Mesothelial cell of epicardium (in vitro differentiated cells): ENCODE measurements at regions not wholly inside any gene's neighbourhood (a gene's known extent, or its start where the extent isn't known, plus 50 kb on each side); places are given as distances from the start of the nearest gene placed in this dataset.

Source experiments
- DNase-seq, 2 experiments: peaks; one replicate each; pipeline ENCODE4 v3.0.0; 2021; ENCODE audit warnings: low spot score in 2 of 2; ENCODE audit not compliant: unreplicated experiment in 2 of 2
- H3K27ac Mint-ChIP-seq: 2 replicates; pipeline ENCODE4 v1.8.0; 2021; ENCODE audit warnings: mixed read lengths
- H3K27me3 Mint-ChIP-seq: 2 replicates; pipeline ENCODE4 v1.8.0; 2021; ENCODE audit warnings: low read depth, mixed read lengths
- H3K36me3 Mint-ChIP-seq: 2 replicates; pipeline ENCODE4 v1.8.0; 2021; ENCODE audit warnings: mixed read lengths
- H3K4me1 Mint-ChIP-seq: 2 replicates; pipeline ENCODE4 v1.8.0; 2021; ENCODE audit warnings: mixed read lengths
- H3K4me3 Mint-ChIP-seq: 2 replicates; pipeline ENCODE4 v1.8.0; 2021; ENCODE audit warnings: mild to moderate bottlenecking, moderate library complexity, mixed read lengths
- H3K9me3 Mint-ChIP-seq: 2 replicates; pipeline ENCODE4 v1.8.0; 2021; ENCODE audit warnings: mixed read lengths
- TF ChIP-seq, protein P1 (sequence below): fragments of 200-600 bp; sonication (generic); IDR thresholded peaks from one replicate; pipeline ENCODE4 v1.5.0; 2021; ENCODE audit warnings: antibody characterized with exemption; ENCODE audit not compliant: unreplicated experiment

DNA sequence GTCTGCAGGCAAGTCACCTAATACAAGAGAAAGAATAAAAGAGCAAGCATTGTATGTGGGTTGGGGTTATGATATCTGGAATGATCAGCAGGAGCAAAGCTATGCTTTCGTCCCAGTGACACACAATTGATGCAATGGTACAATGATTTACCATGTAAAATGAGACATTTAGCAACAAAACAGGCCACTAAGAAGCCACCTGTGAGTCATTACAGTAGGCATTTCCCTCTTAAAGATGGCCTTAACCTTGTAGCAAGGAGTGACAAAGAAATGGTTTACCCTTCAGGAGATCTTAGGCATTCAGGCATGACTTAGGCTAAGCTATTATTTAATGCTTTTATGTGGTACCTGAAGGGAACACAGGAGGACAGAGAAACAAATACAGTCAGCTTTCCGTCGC, 373.3 kb upstream of the RBMS3 start:
- TF ChIP-seq, protein P1, sequence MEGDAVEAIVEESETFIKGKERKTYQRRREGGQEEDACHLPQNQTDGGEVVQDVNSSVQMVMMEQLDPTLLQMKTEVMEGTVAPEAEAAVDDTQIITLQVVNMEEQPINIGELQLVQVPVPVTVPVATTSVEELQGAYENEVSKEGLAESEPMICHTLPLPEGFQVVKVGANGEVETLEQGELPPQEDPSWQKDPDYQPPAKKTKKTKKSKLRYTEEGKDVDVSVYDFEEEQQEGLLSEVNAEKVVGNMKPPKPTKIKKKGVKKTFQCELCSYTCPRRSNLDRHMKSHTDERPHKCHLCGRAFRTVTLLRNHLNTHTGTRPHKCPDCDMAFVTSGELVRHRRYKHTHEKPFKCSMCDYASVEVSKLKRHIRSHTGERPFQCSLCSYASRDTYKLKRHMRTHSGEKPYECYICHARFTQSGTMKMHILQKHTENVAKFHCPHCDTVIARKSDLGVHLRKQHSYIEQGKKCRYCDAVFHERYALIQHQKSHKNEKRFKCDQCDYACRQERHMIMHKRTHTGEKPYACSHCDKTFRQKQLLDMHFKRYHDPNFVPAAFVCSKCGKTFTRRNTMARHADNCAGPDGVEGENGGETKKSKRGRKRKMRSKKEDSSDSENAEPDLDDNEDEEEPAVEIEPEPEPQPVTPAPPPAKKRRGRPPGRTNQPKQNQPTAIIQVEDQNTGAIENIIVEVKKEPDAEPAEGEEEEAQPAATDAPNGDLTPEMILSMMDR: no peak
- H3K27me3 Mint-ChIP-seq: no peaks in the 10 kb centered on the region
- H3K4me1 Mint-ChIP-seq: peaks cover 5% of the 10 kb centered on the region
- H3K36me3 Mint-ChIP-seq: no peaks in the 10 kb centered on the region
- H3K4me3 Mint-ChIP-seq: no peak overlapping the region
- no peak overlapping the region for H3K27ac Mint-ChIP-seq
- DNase-seq: no peak
- peaks cover 6% of the 10 kb centered on the region for H3K9me3 Mint-ChIP-seq

DNA sequence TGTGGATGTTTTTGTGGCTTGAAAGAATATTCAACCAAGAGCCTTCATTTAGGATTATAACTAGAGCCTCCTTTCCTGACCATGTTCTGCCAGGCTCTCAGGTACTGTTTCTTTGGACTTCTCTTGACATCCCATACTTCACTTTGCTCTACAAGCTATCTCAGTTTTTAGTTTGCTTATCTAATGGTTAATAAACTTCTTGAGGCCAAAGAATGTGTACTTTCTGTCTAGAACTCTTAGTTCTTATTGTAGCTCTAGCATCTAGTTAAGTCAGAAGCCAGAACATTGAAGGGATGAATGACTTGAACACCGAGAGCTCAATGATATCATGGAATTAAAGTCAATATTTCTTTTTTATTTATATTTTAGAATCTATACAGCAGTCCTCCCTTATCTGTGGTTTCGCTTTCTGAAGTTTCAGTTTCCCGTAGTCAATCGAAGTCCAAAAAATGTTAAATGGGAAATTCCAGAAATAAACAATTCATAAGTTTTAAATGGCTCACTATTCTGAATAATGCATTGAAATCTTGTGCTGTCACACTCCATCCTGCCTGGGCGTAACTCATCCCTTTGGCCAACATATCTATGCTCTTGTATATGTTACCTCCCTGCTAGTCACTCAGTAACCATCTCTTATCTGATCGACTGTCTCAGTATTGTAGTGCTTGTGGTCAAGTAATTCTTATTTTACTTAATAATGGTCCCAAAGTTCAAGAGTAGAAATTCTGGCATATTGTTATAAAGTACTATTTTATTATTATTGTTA, 368.6 kb upstream of the RBMS3 start:
- H3K36me3 Mint-ChIP-seq: no peaks in the 10 kb centered on the region
- H3K9me3 Mint-ChIP-seq: no peaks in the 10 kb centered on the region
- no peak for DNase-seq
- TF ChIP-seq, protein P1: no peak
- H3K4me3 Mint-ChIP-seq: no peak overlapping the region
- H3K4me1 Mint-ChIP-seq: peaks cover 19% of the 10 kb centered on the region
- H3K27ac Mint-ChIP-seq: no peak overlapping the region
- no peaks in the 10 kb centered on the region for H3K27me3 Mint-ChIP-seq

DNA sequence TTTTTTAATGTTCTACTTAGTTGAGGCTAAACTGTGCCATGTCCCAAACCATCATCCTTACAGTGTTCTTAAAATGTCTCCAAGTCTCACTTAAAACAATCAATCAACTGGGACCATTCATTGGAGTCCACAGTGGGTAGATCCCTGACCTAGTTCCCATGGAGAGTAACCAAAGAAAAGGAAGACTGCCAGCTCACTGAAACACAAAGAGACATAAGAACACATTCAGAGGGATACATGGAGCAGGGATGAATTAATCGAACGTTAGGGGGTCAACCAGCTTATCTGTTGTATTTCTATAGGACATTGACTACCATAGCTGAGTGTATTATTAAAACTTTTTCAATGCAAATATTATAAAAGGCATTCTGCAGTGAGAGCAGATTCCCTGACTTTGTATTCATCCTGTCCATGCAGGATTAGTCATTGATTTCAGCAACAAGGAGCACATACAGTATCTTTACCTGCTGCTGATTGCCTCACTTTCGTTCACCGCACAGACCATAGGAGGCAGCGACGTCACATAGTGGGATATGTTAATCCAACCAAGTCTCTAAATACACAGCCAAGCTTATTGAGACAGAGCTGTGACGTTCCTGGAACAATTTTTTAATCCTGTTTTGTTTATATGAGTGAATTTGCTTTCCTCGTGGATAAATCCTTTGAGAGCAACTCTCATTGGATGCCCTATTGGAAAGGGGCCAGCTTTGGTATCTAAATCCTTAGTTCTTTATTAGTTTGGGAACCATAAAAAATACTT, 364.9 kb upstream of the RBMS3 start:
- Mint-ChIP-seq H3K27ac (peak overlapping the region; percentile 43), H3K9me3 (no peaks in the 10 kb centered on the region), H3K36me3 (no peaks in the 10 kb centered on the region), H3K27me3 (no peaks in the 10 kb centered on the region), H3K4me3 (no peak overlapping the region), H3K4me1 (peaks cover 23% of the 10 kb centered on the region)
- TF ChIP-seq, protein P1: no peak
- no peak for DNase-seq

DNA sequence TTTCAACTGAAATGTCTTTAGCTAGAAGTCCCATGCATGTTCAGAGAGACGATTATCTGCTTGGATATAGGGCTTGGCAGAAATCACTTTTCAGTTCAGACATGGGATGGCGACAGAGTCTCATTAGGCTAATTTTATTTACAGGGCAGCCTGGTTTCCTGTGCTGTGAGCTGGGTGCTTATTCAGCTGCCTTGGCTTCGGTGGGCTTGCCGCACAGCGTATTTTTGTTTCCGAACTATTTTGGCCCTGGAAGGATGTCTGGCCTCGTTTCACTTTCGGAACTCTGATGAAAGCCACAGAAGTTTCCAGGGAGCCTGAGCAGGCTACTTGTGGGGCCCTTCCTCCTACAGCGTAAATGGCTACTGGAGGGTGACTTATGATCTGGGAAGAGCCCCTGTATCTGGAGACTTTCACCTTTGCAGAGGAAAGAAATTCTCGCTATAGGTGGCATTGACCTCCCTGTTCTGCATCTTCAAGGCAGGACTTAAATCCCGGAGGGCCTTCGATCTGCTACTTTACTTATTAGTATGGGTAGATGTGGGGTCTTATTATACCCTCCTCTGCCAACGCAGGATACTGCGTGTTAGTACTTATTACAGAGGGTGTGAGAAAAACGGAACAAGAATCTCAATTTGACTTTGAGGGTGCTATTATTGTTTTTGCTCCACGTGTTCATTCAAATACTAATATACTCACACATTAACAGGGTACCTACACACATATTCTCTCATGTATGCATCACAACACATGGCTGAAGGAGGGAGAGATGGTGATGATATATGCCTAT, 364.0 kb upstream of the RBMS3 start:
- no peaks in the 10 kb centered on the region for H3K9me3 Mint-ChIP-seq

DNA sequence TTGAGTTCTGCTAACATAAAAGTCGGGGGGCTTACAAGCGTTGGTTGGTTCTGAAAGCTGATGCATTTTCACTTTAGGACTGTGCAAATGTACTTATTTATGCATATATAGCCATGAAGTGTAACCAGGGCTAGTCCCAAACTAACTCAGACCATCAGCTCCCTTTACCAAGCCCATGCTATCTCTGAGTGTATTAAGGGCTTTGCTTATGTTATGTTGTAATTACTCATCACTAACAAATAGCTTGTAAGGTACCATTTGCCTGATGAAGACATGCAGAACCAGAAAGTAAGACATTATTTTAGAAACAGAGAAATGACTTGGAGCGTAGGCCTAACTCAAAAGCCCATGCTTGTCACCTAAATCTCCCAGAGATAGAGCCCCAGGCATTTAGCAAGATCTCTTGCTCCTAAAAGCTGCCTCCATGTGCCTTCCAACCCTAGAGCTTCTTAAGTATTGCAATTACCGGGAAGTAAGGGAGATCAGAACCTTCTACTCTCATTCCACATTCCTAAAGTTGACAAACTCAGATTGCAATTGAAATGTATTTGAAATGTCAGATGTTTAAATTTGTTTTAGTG, 362.9 kb upstream of the RBMS3 start:
- Mint-ChIP-seq H3K4me1 (peaks cover 18% of the 10 kb centered on the region), H3K27me3 (no peaks in the 10 kb centered on the region), H3K27ac (no peak overlapping the region), H3K36me3 (no peaks in the 10 kb centered on the region), H3K4me3 (no peak overlapping the region), H3K9me3 (no peaks in the 10 kb centered on the region)
- no peak for DNase-seq
- TF ChIP-seq, protein P1: no peak

More for the DNA sequence above, 364.0 kb upstream of the RBMS3 start:
- Mint-ChIP-seq H3K27ac (no peak overlapping the region), H3K36me3 (no peaks in the 10 kb centered on the region), H3K27me3 (no peaks in the 10 kb centered on the region), H3K4me1 (peaks cover 20% of the 10 kb centered on the region), H3K4me3 (peak overlapping the region; percentile 50)
- TF ChIP-seq, protein P1: no peak
- no peak for DNase-seq
